ENCODE measurements at regions not wholly inside any gene's neighbourhood (a gene's known extent, or its start where the extent isn't known, plus 50 kb on each side); places are given as distances from the start of the nearest gene placed in this dataset.

DNA sequence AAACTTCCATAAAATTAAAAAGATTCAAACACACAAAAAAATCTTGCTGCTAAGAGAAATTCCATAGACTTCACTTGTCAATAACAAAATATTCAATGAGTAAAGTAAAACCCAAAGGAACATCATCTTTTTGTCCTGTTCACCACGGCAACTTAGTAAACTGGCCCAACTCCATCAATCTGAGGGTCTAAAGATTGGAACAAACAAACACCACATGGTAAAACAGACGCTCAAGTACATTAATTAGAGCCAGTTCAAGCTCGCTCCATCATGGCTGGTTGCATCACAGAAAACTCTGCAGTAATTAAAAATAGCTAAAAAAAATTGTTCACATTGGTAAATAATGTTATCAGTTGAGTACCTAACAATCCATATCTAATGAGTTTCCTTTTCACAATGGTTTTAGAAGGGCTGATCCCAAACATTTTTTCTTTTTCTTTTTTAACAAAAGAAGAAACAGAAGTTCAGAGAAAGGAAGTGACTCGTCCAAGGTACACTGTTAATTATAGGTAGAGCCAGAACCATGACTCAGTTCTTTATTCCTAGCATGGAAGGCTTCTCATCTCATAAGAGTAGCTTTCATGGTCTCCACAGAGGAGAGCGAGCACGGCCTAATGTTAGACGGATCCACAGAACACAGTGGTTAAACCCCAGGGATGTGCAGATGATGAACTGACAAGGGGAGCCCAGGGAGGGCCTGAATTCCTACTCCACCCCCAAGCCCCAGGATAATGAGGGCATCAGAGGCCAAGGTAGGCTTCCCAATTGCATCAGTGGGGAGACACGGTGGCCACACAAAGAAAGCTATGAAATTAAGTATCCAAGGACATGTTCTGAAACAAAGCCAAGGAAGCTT lies 79.2 kb upstream of the ARHGEF3 start:
- TF ChIP-seq POLR2A (IDR thresholded peaks at IDR 0.05; ENCODE audit: extremely low read depth, insufficient read length) (no peak), CTCF (IDR thresholded peaks at IDR 0.05; ENCODE audit: low read depth, low read length) (no peak), MYC (IDR thresholded peaks at IDR 0.05; ENCODE audit: low read depth, low read length) (no peak)
- TF ChIP-seq, protein P1, sequence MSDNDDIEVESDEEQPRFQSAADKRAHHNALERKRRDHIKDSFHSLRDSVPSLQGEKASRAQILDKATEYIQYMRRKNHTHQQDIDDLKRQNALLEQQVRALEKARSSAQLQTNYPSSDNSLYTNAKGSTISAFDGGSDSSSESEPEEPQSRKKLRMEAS (IDR thresholded peaks at IDR 0.05; ENCODE audit: low read depth, low read length): no peak
- DNase-seq (ENCODE audit: low read depth): no peak
- H3K4me3 ChIP-seq (ENCODE audit: low read depth, low read length): no peak overlapping the region

DNA sequence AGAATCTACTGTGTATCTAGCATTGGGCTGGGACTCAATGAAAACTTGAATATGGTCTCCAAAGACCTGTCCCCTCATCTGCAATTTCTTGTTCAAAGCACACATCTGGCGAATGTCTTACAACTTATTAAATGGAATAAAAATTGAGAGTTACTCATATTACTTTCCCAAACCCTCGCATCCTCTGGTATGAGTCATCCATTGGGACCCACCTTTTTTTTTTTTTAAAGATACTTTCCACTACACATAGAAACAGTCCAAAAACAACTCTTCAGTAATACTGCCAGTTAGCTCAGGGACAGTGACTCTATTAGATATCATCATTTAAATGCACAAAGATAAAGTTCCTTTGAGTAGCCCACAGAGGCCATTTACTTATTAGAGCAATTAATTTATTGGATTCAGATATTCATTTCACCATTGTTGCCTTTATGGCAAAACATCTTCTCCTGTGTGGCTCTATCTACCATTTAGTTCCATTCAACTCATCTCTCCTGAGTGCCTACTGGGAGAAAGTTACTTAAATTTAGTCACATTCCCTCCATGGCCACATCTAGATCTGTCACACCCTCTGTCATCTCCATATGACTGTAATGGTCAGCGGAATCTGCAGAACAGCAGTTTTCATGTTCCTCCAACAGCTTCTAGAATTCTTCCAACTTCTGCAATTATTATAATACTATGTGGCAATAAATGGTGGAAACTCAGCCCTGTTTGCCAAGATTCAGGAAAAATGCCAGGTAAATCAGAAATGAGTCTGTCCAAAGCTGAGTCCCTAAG lies 77.9 kb upstream of the ARHGEF3 start:
- TF ChIP-seq POLR2A (IDR thresholded peaks at IDR 0.05; ENCODE audit: extremely low read depth, insufficient read length) (no peak), MYC (IDR thresholded peaks at IDR 0.05; ENCODE audit: low read depth, low read length) (no peak), CTCF (IDR thresholded peaks at IDR 0.05; ENCODE audit: low read depth, low read length) (no peak)
- TF ChIP-seq, protein P1 (IDR thresholded peaks at IDR 0.05; ENCODE audit: low read depth, low read length): no peak
- H3K4me3 ChIP-seq (ENCODE audit: low read depth, low read length): no peak overlapping the region
- no peak for DNase-seq (ENCODE audit: low read depth)

DNA sequence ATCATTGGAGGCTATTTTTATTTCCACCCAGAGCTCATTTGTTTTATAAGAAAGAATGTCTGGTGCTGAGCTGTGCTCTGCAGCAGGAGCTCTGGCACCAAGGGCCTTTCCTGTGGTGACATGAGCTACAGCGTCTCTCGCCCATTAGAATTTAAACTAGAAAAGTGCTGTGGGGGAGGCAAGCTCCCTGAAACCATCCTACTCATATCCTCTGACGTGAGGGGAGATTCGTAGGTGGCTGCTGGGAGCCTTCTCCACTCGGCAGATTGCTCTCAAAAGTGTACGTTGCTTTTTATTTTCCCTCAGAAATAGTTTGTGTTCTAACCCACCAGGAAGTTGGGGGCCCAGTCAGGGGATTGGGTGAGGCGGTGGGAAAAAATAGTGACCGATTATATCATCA lies 76.3 kb upstream of the ARHGEF3 start:
- DNase-seq (ENCODE audit: low read depth): peak; percentile 32
- TF ChIP-seq CTCF (IDR thresholded peaks at IDR 0.05; ENCODE audit: low read depth, low read length) (no peak), POLR2A (IDR thresholded peaks at IDR 0.05; ENCODE audit: extremely low read depth, insufficient read length) (no peak), MYC (IDR thresholded peaks at IDR 0.05; ENCODE audit: low read depth, low read length) (no peak)
- TF ChIP-seq, protein P1 (IDR thresholded peaks at IDR 0.05; ENCODE audit: low read depth, low read length): no peak
- no peak overlapping the region for H3K4me3 ChIP-seq (ENCODE audit: low read depth, low read length)

GRCh38 chr3:56876916-56877315 lies 75.2 kb upstream of the ARHGEF3 start:
- DNase-seq (ENCODE audit: low read depth): no peak
- TF ChIP-seq POLR2A (IDR thresholded peaks at IDR 0.05; ENCODE audit: extremely low read depth, insufficient read length): no peak
- TF ChIP-seq, protein P1 (IDR thresholded peaks at IDR 0.05; ENCODE audit: low read depth, low read length): no peak
- no peak for TF ChIP-seq CTCF (IDR thresholded peaks at IDR 0.05; ENCODE audit: low read depth, low read length)
- no peak for TF ChIP-seq MYC (IDR thresholded peaks at IDR 0.05; ENCODE audit: low read depth, low read length)
- no peak overlapping the region for H3K4me3 ChIP-seq (ENCODE audit: low read depth, low read length)

DNA sequence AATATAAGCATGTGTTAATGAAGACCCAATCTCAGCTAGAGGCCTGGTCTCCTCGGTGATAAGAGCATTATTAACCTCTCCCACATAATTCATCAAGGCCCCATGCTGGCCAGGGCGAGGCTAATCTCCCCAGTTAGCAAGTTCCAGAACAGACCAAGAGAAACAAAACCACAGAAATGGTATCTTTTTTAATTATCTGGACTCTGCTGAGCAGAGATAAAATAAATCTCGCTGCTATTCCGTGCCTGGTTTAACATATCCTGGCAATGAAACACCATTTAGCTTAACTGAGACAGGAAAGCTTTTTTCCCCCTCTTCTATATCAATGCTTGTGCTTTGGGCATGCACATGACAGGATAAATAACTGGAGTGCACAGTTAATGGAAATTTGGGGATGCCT lies 72.5 kb upstream of the ARHGEF3 start:
- no peak overlapping the region for H3K4me3 ChIP-seq (ENCODE audit: low read depth, low read length)
- no peak for DNase-seq (ENCODE audit: low read depth)
- no peak for TF ChIP-seq CTCF (IDR thresholded peaks at IDR 0.05; ENCODE audit: low read depth, low read length)
- TF ChIP-seq MYC (IDR thresholded peaks at IDR 0.05; ENCODE audit: low read depth, low read length): no peak
- TF ChIP-seq POLR2A (IDR thresholded peaks at IDR 0.05; ENCODE audit: extremely low read depth, insufficient read length): no peak
- TF ChIP-seq, protein P1 (IDR thresholded peaks at IDR 0.05; ENCODE audit: low read depth, low read length): no peak

Data from NB4 (cell line).